Bronchial epithelial cell (primary cell): ENCODE measurements at regions not wholly inside any gene's neighbourhood (a gene's known extent, or its start where the extent isn't known, plus 50 kb on each side); places are given as distances from the start of the nearest gene placed in this dataset.

Experiments
- DNase-seq: peaks from one replicate; pipeline ENCODE4 v3.0.0-alpha.2; 2010; ENCODE audit warnings: low read depth
- FAIRE-seq: peaks from 2 replicates; lab custom pipeline; 2011; peaks lifted over from hg19 to GRCh38; lab: Jason Lieb, UNC
- H3K27me3 ChIP-seq: 2 replicates; pipeline ENCODE4 v1.5.1; 2011; ENCODE audit warnings: low read length; ENCODE audit not compliant: control insufficient read depth, insufficient read depth
- H3K36me3 ChIP-seq: 2 replicates; pipeline ENCODE4 v1.5.1; 2011; ENCODE audit warnings: low read length; ENCODE audit not compliant: control insufficient read depth, insufficient read depth
- H3K4me3 ChIP-seq: 2 replicates; pipeline ENCODE4 v1.5.1; 2011; ENCODE audit warnings: mild to moderate bottlenecking, low read depth, low read length, control low read depth
- CTCF ChIP-seq: IDR thresholded peaks from 2 replicates; pipeline ENCODE4 v1.5.1; 2011; ENCODE audit warnings: mild to moderate bottlenecking, moderate library complexity, low read length, control low read depth, inconsistent platforms; ENCODE audit not compliant: insufficient read depth, severe bottlenecking

DNA sequence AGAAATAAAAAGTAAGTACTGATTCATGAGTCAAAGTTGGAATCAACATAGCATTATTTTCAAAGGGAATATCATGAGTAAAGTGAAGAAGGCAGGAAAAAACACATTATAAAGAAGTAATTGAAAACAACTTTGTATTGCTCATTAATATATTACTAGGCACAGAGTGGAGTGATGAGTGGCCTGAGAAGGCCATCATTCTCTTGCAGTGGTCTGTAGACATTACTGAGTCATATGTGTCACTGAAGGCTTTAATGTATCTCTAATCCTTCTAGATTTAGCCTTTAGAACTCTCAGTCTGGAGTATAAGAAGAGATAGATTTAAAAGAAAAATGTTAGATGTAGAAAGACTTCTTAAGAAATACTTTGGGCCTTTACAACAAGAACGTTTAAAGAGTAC is 881.4 kb downstream of the DNAH5 start:
- no peak for TF ChIP-seq CTCF
- Histone ChIP-seq H3K36me3 (no peaks in the 10 kb centered on the region), H3K27me3 (no peaks in the 10 kb centered on the region), H3K4me3 (no peak overlapping the region)
- FAIRE-seq: no peak
- no peak for DNase-seq

- FAIRE-seq (no peak), DNase-seq (no peak)
- no peaks in the 10 kb centered on the region for H3K27me3 ChIP-seq
- H3K4me3 ChIP-seq: no peak overlapping the region
- no peaks in the 10 kb centered on the region for H3K36me3 ChIP-seq
- no peak for TF ChIP-seq CTCF
Measured at GRCh38 chr5:13045897-13046551, 898.5 kb downstream of the DNAH5 start.

DNA sequence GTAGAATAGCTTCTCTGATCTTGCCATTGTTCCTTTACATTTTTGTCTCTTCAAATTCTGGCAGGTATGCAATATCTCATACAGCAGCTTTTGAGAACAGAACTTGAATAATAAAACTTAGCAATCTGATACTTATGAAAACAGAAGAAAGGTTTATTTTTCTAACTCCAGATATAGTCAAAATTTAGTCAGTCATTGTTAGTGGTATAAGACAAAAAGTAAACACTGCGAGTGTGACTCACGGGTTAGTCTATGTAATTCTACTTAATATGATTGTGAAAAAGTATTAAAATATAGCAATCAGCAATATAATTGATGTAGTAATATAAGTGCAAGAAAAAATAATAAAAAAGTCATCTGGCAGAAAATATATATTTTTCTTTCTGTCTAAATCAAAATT is 910.4 kb downstream of the DNAH5 start:
- DNase-seq: peak; percentile 29
- FAIRE-seq: no peak
- Histone ChIP-seq H3K27me3 (no peaks in the 10 kb centered on the region), H3K4me3 (no peak overlapping the region), H3K36me3 (no peaks in the 10 kb centered on the region)
- no peak for TF ChIP-seq CTCF

- H3K36me3 ChIP-seq: no peaks in the 10 kb centered on the region
- FAIRE-seq (no peak), DNase-seq (no peak)
- H3K4me3 ChIP-seq: no peak overlapping the region
- no peak for TF ChIP-seq CTCF
- no peaks in the 10 kb centered on the region for H3K27me3 ChIP-seq
Measured at GRCh38 chr5:13029211-13029610, 915.3 kb downstream of the DNAH5 start.

GRCh38 chr5:13027874-13028273 is 916.6 kb downstream of the DNAH5 start:
- TF ChIP-seq CTCF: no peak
- no peak overlapping the region for H3K4me3 ChIP-seq
- H3K36me3 ChIP-seq: no peaks in the 10 kb centered on the region
- H3K27me3 ChIP-seq: no peaks in the 10 kb centered on the region
- FAIRE-seq: no peak
- DNase-seq: no peak

GRCh38 chr5:13019729-13020128 is 924.8 kb downstream of the DNAH5 start:
- no peak for TF ChIP-seq CTCF
- H3K36me3 ChIP-seq: no peaks in the 10 kb centered on the region
- DNase-seq (no peak), FAIRE-seq (no peak)
- no peaks in the 10 kb centered on the region for H3K27me3 ChIP-seq
- no peak overlapping the region for H3K4me3 ChIP-seq
